Spleen (tissue), 7 donors: ENCODE measurements at regions not wholly inside any gene's neighbourhood (a gene's known extent, or its start where the extent isn't known, plus 50 kb on each side); places are given as distances from the start of the nearest gene placed in this dataset.

Source experiments
- CTCF ChIP-seq, 11 experiments: fragments of 200-600 bp in 7 of 11; fragments of 450-650 bp in 4 of 11; sonication (generic) in 4 of 11; IDR thresholded peaks in 8 of 11; conservative IDR thresholded peaks in 3 of 11; 1 replicate in 7 of 11; 2 replicates in 4 of 11; pipeline versions ENCODE4 v1.4.0 to v1.8.0; 2016 to 2021; ENCODE audit warnings: antibody characterized with exemption in 11 of 11, inconsistent platforms in 4 of 11, mild to moderate bottlenecking in 1 of 11
- POLR2A ChIP-seq, 3 donors: fragments of 450-650 bp; IDR thresholded peaks; one replicate each; pipeline ENCODE4 v1.5.1; 2017; ENCODE audit warnings: antibody characterized with exemption in 3 of 3, mild to moderate bottlenecking in 1 of 3
- POLR2AphosphoS5 ChIP-seq, 3 donors: sonication (generic); formaldehyde crosslinking; IDR thresholded peaks; one replicate each; pipeline ENCODE4 v1.5.1; 2017; ENCODE audit warnings: antibody characterized with exemption in 3 of 3
- donor health status: DM: no; HTN: no; CAD: no; lungs with moderate emphysema.
- donor health status: DM: no; HTN: no; CAD: no.
- donor health status: DM: no; HTN: no; CAD: no.

DNA sequence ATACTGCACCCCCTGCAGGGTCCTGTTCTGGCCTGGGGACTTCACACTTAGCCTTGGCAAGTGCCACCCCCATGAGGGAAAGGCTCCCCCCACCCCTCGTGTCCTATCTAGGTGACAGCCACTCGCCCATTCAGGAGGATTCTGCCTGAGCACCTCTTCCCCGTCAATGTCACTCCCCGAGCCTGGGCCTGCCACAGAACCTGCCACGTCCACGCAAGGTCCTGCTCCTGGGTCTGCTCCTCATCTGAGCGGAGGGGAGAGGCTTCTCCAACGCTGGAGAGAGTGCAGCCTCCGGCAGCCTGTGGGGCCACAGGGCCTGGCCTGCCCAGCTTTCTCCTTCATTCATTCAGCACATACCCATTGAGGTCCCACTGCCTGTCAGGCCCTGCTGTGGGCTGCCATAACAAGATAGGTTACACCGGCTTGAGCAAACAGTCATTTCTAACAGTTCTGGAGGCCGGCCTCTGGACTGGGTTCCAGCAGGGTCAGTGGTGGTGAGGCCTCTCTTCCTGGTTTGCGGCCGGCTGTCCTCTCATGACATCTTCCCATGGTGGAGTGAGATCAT is 92.0 kb upstream of the RET start:
- TF ChIP-seq POLR2AphosphoS5 (IDR thresholded peaks at IDR 0.05) (no peak), CTCF (IDR thresholded peaks at IDR 0.05 in 8 of 11, conservative IDR thresholded peaks at IDR 0.05 in 3 of 11) (no peak), POLR2A (IDR thresholded peaks at IDR 0.05) (no peak)
